ENCODE measurements at regions not wholly inside any gene's neighbourhood (a gene's known extent, or its start where the extent isn't known, plus 50 kb on each side); places are given as distances from the start of the nearest gene placed in this dataset.

- H3K27ac ChIP-seq, result no peak overlapping the region
- no peaks in the 10 kb centered on the region for H3K27me3 ChIP-seq
- no peak for TF ChIP-seq CTCF (IDR thresholded peaks at IDR 0.05)
- H3K4me1 ChIP-seq, result no peaks in the 10 kb centered on the region
- intact Hi-C loops (cut with DNase I), result no loop called here
- no peaks in the 10 kb centered on the region for H3K9me3 ChIP-seq
- no peaks in the 10 kb centered on the region for H3K36me3 ChIP-seq
- no peak for DNase-seq (ENCODE audit: low spot score in 2 of 2)
- no peak overlapping the region for H3K4me3 ChIP-seq
Observed at GRCh38 chr6:133621751-133622150, 267.2 kb upstream of the TCF21 start.

GRCh38 chr6:133623065-133623464 is 265.8 kb upstream of the TCF21 start:
- Histone ChIP-seq H3K36me3 (no peaks in the 10 kb centered on the region), H3K27me3 (no peaks in the 10 kb centered on the region), H3K4me3 (no peak overlapping the region), H3K9me3 (no peaks in the 10 kb centered on the region), H3K4me1 (no peaks in the 10 kb centered on the region), H3K27ac (no peak overlapping the region)
- no peak for DNase-seq (ENCODE audit: low spot score in 2 of 2)
- TF ChIP-seq CTCF (IDR thresholded peaks at IDR 0.05), result no peak
- intact Hi-C loops (cut with DNase I), result no loop called here

- Histone ChIP-seq H3K27me3 (no peaks in the 10 kb centered on the region), H3K4me1 (no peaks in the 10 kb centered on the region), H3K9me3 (no peaks in the 10 kb centered on the region), H3K4me3 (no peak overlapping the region), H3K36me3 (no peaks in the 10 kb centered on the region), H3K27ac (no peak overlapping the region)
- no peak for DNase-seq (ENCODE audit: low spot score in 2 of 2)
- intact Hi-C loops (cut with DNase I), result no loop called here
- no peak for TF ChIP-seq CTCF (IDR thresholded peaks at IDR 0.05)
Observed at GRCh38 chr6:133623621-133624020, 265.3 kb upstream of the TCF21 start.

- Histone ChIP-seq H3K27ac (no peak overlapping the region), H3K4me1 (no peaks in the 10 kb centered on the region), H3K9me3 (no peaks in the 10 kb centered on the region), H3K27me3 (no peaks in the 10 kb centered on the region), H3K36me3 (no peaks in the 10 kb centered on the region), H3K4me3 (no peak overlapping the region)
- DNase-seq (ENCODE audit: low spot score in 2 of 2), result no peak
- intact Hi-C loops (cut with DNase I), result no loop called here
- TF ChIP-seq CTCF (IDR thresholded peaks at IDR 0.05), result no peak
Observed at GRCh38 chr6:133626096-133626666, 262.7 kb upstream of the TCF21 start.

GRCh38 chr6:133629970-133630369 is 258.9 kb upstream of the TCF21 start:
- intact Hi-C loops (cut with DNase I), result no loop called here
- DNase-seq (ENCODE audit: low spot score in 2 of 2), result no peak
- no peaks in the 10 kb centered on the region for H3K27me3 ChIP-seq
- no peaks in the 10 kb centered on the region for H3K9me3 ChIP-seq
- H3K4me3 ChIP-seq, result no peak overlapping the region
- TF ChIP-seq CTCF (IDR thresholded peaks at IDR 0.05), result no peak
- H3K36me3 ChIP-seq, result no peaks in the 10 kb centered on the region
- no peaks in the 10 kb centered on the region for H3K4me1 ChIP-seq
- H3K27ac ChIP-seq, result no peak overlapping the region

GRCh38 chr6:133630651-133631050 is 258.3 kb upstream of the TCF21 start:
- no peaks in the 10 kb centered on the region for H3K9me3 ChIP-seq
- no peak for TF ChIP-seq CTCF (IDR thresholded peaks at IDR 0.05)
- no peak overlapping the region for H3K27ac ChIP-seq
- intact Hi-C loops (cut with DNase I), result no loop called here
- no peak for DNase-seq (ENCODE audit: low spot score in 2 of 2)
- H3K4me3 ChIP-seq, result no peak overlapping the region
- no peaks in the 10 kb centered on the region for H3K36me3 ChIP-seq
- no peaks in the 10 kb centered on the region for H3K27me3 ChIP-seq
- H3K4me1 ChIP-seq, result no peaks in the 10 kb centered on the region

All from ascending aorta (tissue), 2 donors.